NCI-H2227 (cell line): ENCODE measurements at regions not wholly inside any gene's neighbourhood (a gene's known extent, or its start where the extent isn't known, plus 50 kb on each side); places are given as distances from the start of the nearest gene placed in this dataset.

Experiments
- DNase-seq: peaks from one replicate; lab custom pipeline; 2025; ENCODE audit not compliant: unreplicated experiment; lab: John Stamatoyannopoulos, UW

DNA sequence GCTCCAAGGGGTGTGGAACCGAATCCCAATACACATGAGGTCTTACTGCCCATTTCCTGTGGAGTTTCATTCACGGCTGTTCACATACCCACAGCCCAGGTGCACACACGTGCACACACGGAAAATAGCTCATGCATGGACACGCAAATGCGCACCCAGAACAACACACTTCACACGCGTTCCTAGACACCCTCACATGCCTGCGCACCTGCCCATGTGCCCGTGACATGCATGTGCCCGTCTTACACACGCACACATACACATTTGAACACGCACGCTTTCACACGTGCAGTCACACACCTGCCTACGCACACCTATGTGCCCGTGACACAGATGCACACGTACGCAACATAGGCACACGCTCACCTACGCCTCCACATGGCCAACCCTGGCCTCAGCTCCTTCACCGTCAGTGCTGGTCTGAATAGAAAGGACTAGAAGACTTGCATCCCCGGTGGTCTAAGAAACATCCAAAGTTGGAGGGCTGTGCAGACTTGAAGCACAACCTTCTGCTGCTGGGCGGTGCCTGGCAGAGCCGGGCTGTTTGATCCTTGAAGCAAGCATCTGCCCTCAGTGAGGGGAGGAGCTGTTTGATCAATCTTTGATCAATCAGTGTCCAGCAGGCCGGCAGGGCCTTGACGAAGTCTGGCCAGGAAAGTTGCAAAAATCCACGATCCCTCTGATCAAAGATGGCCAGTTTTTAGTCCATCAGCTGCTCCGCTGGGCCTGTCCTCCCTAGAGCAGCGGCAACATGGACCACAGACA, 164.7 kb downstream of the OLFM1 start:
- no peak for DNase-seq

DNA sequence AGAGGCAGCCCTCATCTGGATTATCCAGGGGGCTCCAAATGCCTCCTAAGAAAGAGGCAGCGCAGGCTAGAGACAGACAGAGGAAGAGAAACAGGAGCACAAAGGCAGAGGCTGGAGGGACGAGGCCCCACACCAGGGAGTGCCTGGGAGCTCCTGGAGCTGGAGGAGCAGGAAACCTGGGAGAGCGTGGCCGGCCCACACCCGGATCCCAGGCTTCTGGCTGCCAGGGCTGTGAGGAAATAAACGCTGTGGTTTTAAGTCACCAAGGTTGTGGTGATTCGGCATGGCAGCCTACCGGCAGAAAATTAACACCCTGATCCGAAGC, 165.5 kb downstream of the OLFM1 start:
- no peak for DNase-seq

- no peak for DNase-seq
These were observed 166.0 kb downstream of the OLFM1 start for GRCh38 chr9:135253305-135254004.

GRCh38 chr9:135254176-135255032, 166.9 kb downstream of the OLFM1 start:
- no peak for DNase-seq

DNA sequence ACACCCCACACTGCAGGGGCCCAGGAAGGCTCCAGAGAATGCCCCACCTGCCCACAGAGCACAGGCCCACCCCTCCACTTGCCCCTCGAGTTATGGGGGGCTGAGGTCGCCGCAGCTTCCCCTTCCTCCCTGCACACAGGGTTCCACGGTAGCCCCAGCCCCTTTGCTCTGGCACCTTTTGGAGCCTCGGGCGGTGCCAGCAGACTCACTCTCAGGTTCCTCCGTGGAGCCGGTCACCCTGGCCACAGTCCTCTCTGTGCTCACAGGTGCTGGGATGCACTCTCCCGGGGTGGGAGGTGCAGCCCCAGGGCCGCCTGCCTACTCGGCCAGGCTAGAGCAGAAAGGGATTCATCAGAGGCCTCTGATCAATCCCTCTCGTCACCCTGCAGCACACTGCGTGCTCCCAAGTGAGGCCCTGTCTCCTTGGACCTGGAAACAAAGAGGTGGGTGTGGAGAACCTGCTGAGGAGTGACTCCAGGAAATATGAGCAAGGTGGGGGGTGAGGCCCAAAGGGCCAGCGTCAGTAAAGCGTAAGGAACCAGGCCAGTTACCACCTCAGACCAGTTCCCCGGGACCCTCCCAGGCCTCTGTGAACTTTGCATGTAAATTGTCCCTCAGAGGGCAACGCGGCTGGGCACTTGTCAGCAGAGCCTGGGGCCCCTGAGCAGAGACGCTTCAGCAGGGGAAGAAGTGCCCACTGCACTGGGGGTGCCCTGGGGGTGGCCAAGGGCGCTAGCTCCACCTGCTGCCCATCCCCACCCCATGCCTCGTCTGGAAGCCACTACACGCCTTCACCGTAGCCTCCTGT, 167.8 kb downstream of the OLFM1 start:
- no peak for DNase-seq

- DNase-seq = no peak
These were observed 168.5 kb downstream of the OLFM1 start for GRCh38 chr9:135255841-135256580.

DNA sequence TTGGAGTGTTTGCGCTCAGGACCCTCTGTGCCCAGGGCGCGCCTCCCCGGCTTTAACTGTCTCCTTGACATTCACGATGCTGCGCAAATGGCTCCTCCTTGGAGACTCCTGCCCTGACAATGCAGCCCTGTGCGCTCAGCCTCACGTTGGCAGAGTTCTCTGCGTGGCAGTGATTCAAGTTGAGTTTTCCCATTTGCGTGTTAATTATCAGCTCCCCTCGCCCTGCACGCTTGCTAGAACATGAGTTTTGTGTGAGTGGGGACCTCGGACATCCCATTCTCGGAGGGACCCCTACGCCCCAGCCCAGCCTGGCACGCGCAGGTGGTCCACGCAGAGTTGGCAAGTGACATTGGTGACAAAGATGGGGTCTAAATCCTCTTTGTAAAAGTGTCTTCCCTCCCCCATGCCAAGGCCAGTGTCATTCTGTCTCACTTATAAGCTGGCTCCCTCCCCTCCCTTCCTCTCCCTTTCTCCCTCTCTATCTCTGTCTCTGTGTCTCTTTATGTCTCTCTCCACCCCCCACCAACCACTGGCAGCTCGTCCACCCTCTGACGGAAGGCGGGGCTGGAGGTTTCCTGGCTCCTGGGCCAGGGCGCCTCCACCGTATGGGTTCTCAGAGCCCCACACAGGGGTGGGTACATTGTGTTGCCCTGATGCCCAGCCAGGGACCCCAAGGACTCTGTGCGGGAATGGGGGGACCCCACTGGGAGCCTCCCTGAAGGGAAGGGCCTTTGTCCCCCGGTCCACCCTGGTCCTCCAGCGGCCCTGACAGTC, 169.3 kb downstream of the OLFM1 start:
- DNase-seq = no peak

- DNase-seq = no peak
These were observed 171.0 kb downstream of the OLFM1 start for GRCh38 chr9:135258461-135258860.

GRCh38 chr9:135259273-135259672, 171.8 kb downstream of the OLFM1 start:
- DNase-seq = no peak

- DNase-seq = no peak
These were observed 173.0 kb downstream of the OLFM1 start for GRCh38 chr9:135260221-135261180.

- no peak for DNase-seq
These were observed 174.8 kb downstream of the OLFM1 start for GRCh38 chr9:135262248-135262647.

DNA sequence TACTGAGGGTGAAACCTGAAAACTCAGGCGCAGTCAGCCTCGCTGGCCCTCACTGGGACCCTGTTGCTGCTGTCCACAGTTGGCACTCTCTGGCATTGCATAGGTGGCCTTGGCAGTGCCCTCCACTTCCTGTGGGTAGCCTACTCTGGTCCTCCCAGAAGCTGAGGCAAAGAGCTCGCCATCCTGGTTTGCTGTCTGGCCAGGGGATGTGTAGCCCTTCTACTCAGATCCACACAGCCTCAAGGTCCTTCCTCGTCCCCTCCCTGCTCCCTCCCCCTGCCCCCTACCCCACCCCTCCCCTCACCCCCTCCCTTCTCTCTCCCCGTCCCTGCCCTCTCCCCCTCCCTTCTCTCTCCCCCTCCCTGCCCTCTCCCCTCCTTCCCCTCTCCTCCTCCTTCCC, 176.0 kb downstream of the OLFM1 start:
- DNase-seq = no peak

DNA sequence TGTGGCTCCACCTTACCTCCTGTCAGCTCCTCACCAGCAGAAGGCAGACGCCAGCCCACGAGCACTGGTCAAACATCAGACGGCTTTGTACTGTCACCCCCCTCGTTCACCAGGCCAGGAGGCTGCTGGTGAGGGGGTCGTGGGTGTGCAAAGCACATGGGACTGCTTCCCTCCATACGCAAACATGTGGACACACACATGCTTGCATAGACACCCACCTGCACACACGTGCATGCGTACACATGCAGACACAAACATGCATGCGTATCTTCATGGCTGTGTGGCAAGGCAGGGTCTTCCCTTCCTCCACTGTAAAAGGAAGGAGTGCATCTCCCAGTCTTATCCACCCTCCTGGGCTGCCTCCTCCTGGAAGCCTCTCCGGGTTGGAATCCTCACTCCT, 178.5 kb downstream of the OLFM1 start:
- no peak for DNase-seq

DNA sequence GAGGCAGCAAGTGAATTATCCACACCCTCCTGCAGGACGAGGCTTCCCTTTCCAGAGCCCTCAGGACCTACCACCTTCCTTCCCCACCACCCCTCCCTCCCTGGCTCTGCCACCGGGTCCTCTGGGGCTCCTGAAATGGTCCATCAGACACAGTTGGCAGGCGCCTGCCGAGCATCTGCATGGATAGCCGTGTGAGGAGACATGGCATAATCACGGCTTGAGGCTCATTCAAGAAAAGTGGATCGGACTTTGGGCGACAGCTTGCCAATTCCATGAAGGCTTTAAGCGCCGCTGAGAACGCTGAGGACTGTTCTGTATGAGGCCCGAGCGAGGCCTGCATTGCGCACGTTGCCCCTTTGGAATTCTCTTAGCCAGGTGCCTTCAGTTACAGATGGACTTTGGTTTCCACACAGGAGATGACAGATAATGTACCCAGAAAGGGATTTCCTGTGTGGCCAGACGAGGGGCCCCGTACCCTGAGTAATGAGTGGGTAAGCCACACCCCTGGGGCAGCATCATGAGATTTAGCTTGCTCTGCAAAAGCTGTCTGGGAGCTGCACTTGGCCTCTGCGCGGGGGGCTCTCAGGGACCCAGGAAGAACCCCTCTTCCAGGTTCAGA, 179.8 kb downstream of the OLFM1 start:
- no peak for DNase-seq

GRCh38 chr9:135268031-135268430, 180.6 kb downstream of the OLFM1 start:
- DNase-seq = no peak

DNA sequence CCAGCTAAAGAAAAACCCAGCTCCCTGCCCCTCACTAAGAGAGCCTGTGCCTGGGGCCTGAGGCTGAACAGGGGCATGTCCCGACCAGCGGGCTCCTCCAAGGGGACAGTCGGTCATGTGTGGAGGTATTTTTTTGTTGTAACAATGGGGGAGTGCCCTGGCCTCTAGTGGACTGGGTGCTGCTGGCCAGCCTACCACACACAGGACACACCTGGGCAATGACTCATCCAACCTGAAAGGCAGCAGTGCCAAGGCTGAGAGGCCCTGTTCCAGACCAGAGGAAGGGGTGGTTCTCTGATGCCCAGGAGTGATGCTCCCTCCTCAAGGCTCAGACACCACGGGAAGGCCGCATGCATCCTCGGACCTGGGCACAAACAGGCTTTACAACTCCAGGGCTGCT, 181.5 kb downstream of the OLFM1 start:
- DNase-seq = no peak

DNA sequence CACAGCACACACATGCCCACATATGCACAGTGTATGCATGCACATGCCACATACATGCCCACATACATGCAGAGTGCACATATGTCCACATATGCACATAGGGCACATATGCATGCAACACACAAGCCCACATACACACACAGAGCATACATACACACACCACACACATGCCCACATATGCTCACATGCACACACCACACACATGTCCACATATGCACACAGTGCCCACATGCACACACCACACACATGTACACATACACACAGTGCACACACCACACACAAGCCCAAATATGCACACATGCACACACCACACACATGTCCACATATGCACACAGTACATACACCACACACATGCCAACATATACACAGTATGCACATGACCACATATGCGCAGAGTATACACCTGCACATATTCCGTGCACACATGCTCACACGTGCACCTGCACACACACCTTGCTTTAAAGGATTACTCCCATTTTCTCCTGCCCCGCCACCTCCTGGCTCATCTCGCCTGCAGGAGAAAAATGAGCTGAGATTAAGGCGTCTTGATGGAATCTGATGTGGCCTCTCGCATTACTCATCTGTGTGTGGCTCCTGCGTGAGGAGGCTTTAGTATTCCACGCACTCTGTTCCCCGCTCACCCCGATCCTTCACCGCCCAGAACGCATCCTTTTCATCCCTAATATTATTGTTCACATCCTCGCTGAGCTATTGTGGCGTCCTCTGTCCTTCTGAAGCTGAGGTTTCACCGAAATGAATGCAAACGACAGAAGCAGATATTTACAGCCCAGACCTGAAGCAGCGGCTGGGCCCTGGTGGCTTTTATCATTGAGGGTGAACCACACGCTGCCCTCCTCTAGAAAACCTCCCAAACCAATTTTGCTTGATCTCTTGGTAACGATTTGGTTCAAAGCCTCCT, 182.7 kb downstream of the OLFM1 start:
- no peak for DNase-seq
